GM23248 (cell line): ENCODE measurements at regions not wholly inside any gene's neighbourhood (a gene's known extent, or its start where the extent isn't known, plus 50 kb on each side); places are given as distances from the start of the nearest gene placed in this dataset.

Experiments
- DNase-seq: peaks from one replicate; pipeline ENCODE4 v3.0.0-alpha.2; 2015
- H2AFZ ChIP-seq: fragments of 200-600 bp; sonication (generic); 2 replicates; pipeline ENCODE4 v1.6.1; 2016; ENCODE audit warnings: antibody characterized with exemption
- H3F3A ChIP-seq: fragments of 200-600 bp; sonication (generic); 2 replicates; pipeline ENCODE4 v1.6.1; 2016; ENCODE audit warnings: mild to moderate bottlenecking, antibody characterized with exemption, mixed run types; ENCODE audit not compliant: insufficient read depth
- H3K27ac ChIP-seq: fragments of 200-600 bp; sonication (generic); 2 replicates; pipeline ENCODE4 v1.5.1; 2016; ENCODE audit warnings: mild to moderate bottlenecking
- H3K27me3 ChIP-seq: fragments of 200-600 bp; sonication (generic); replicated peaks from 2 replicates; pipeline ENCODE4 v1.6.1; 2016; ENCODE audit warnings: mild to moderate bottlenecking; ENCODE audit not compliant: insufficient read depth
- H3K36me3 ChIP-seq: fragments of 200-600 bp; sonication (generic); 2 replicates; pipeline ENCODE4 v1.6.1; 2016; ENCODE audit warnings: low read depth, mild to moderate bottlenecking
- H3K4me1 ChIP-seq: fragments of 200-600 bp; sonication (generic); 2 replicates; pipeline ENCODE4 v1.6.1; 2016; ENCODE audit warnings: mild to moderate bottlenecking; ENCODE audit not compliant: insufficient read depth
- H3K4me2 ChIP-seq: fragments of 200-600 bp; sonication (generic); one replicate; pipeline ENCODE4 v1.6.1; 2016; ENCODE audit warnings: mild to moderate bottlenecking; ENCODE audit not compliant: unreplicated experiment
- H3K4me3 ChIP-seq: fragments of 200-600 bp; sonication (generic); 2 replicates; pipeline ENCODE4 v1.5.1; 2016; ENCODE audit warnings: mild to moderate bottlenecking
- H3K79me2 ChIP-seq: fragments of 200-600 bp; sonication (generic); 2 replicates; pipeline ENCODE4 v1.6.1; 2016; ENCODE audit warnings: mild to moderate bottlenecking; ENCODE audit not compliant: insufficient read depth
- H3K9ac ChIP-seq: fragments of 200-600 bp; sonication (generic); 2 replicates; pipeline ENCODE4 v1.6.1; 2016; ENCODE audit warnings: mild to moderate bottlenecking
- H3K9me2 ChIP-seq: fragments of 200-600 bp; sonication (generic); 2 replicates; pipeline ENCODE4 v1.6.1; 2016; ENCODE audit warnings: mixed run types, mild to moderate bottlenecking, moderate library complexity; ENCODE audit not compliant: insufficient read depth
- H3K9me3 ChIP-seq: fragments of 200-600 bp; sonication (generic); one replicate; pipeline ENCODE4 v1.6.1; 2017; ENCODE audit warnings: low read depth
- H4K20me1 ChIP-seq: fragments of 200-600 bp; sonication (generic); 2 replicates; pipeline ENCODE4 v1.6.0; 2016; ENCODE audit not compliant: insufficient read depth
- EZH2 ChIP-seq: fragments of 200-600 bp; sonication (generic); IDR thresholded peaks from 2 replicates; pipeline ENCODE4 v1.6.1; 2018; ENCODE audit warnings: antibody characterized with exemption, mild to moderate bottlenecking; ENCODE audit not compliant: insufficient read depth, poor library complexity, severe bottlenecking
- EZH2phosphoT487 ChIP-seq: fragments of 200-600 bp; sonication (generic); IDR thresholded peaks from 2 replicates; pipeline ENCODE4 v1.6.1; 2018; ENCODE audit warnings: antibody characterized with exemption, moderate library complexity, mild to moderate bottlenecking, low read depth; ENCODE audit not compliant: insufficient read depth
- WGBS, 2 experiments: methylation state at CpG; one replicate each; pipeline ENCODE4 v1.1.6; 2015 to 2017; ENCODE audit warnings: low lambda C conversion rate in 2 of 2, low coverage in 1 of 2; ENCODE audit errors: missing lambda C conversion rate in 2 of 2; 5-methylcytosine and 5-hydroxymethylcytosine counted together
- in situ Hi-C: fragments of 300-500 bp; cut with MboI; formaldehyde crosslinking; loops from 2 replicates; pipeline ENCODE4 v1.15.0; 2020

- Histone ChIP-seq H4K20me1 (no peaks in the 10 kb centered on the region), H3K9me2 (no peaks in the 10 kb centered on the region), H3K4me3 (no peak overlapping the region), H3K27me3 (no peaks in the 10 kb centered on the region), H3K36me3 (no peaks in the 10 kb centered on the region), H3K4me1 (no peaks in the 10 kb centered on the region), H3K4me2 (no peak overlapping the region), H2AFZ (no peak overlapping the region), H3K79me2 (no peaks in the 10 kb centered on the region), H3F3A (no peaks in the 10 kb centered on the region), H3K9me3 (no peaks in the 10 kb centered on the region), H3K9ac (no peak overlapping the region), H3K27ac (no peak overlapping the region)
- TF ChIP-seq EZH2 (no peak), EZH2phosphoT487 (no peak)
- 9 to 14% methylated on average over 7 of the region's 7 CpGs for WGBS, 2 experiments
- DNase-seq: no peak
- in situ Hi-C loops: no loop called here
Observed at GRCh38 chr10:121352231-121352855, 245.9 kb downstream of the FGFR2 start.

- Histone ChIP-seq H3K79me2 (no peaks in the 10 kb centered on the region), H2AFZ (no peak overlapping the region), H3K27me3 (no peaks in the 10 kb centered on the region), H4K20me1 (no peaks in the 10 kb centered on the region), H3K36me3 (no peaks in the 10 kb centered on the region), H3K27ac (no peak overlapping the region), H3K4me3 (no peak overlapping the region), H3K4me1 (no peaks in the 10 kb centered on the region), H3K9ac (no peak overlapping the region), H3K4me2 (no peak overlapping the region), H3K9me3 (no peaks in the 10 kb centered on the region), H3K9me2 (no peaks in the 10 kb centered on the region), H3F3A (no peaks in the 10 kb centered on the region)
- DNase-seq: no peak
- WGBS, 2 experiments: 35 to 38% methylated on average over 6 of the region's 6 CpGs
- TF ChIP-seq EZH2 (no peak), EZH2phosphoT487 (no peak)
- in situ Hi-C loops: no loop called here
Observed at GRCh38 chr10:121355161-121355560, 243.1 kb downstream of the FGFR2 start.

- H3K9me3 ChIP-seq: no peaks in the 10 kb centered on the region
- no peak overlapping the region for H3K4me3 ChIP-seq
- in situ Hi-C loops: no loop called here
- no peaks in the 10 kb centered on the region for H3K4me1 ChIP-seq
- H4K20me1 ChIP-seq: no peaks in the 10 kb centered on the region
- WGBS, 2 experiments: 19 to 29% methylated on average over 2 of the region's 2 CpGs
- TF ChIP-seq EZH2: no peak
- no peak for TF ChIP-seq EZH2phosphoT487
- no peaks in the 10 kb centered on the region for H3K36me3 ChIP-seq
- no peak for DNase-seq
- no peaks in the 10 kb centered on the region for H3K27me3 ChIP-seq
- H3F3A ChIP-seq: no peaks in the 10 kb centered on the region
- H3K9ac ChIP-seq: no peak overlapping the region
- H3K4me2 ChIP-seq: no peak overlapping the region
- H2AFZ ChIP-seq: no peak overlapping the region
- H3K9me2 ChIP-seq: no peaks in the 10 kb centered on the region
- no peak overlapping the region for H3K27ac ChIP-seq
- no peaks in the 10 kb centered on the region for H3K79me2 ChIP-seq
Observed at GRCh38 chr10:121356183-121356582, 242.1 kb downstream of the FGFR2 start.

GRCh38 chr10:121357401-121357800 lies 240.8 kb downstream of the FGFR2 start:
- no peaks in the 10 kb centered on the region for H3K9me3 ChIP-seq
- H3K27me3 ChIP-seq: no peaks in the 10 kb centered on the region
- H2AFZ ChIP-seq: no peak overlapping the region
- in situ Hi-C loops: no loop called here
- H3K27ac ChIP-seq: no peak overlapping the region
- H3K36me3 ChIP-seq: no peaks in the 10 kb centered on the region
- H3K4me1 ChIP-seq: no peaks in the 10 kb centered on the region
- H3K9ac ChIP-seq: no peak overlapping the region
- 4 to 9% methylated on average over 6 of the region's 6 CpGs for WGBS, 2 experiments
- H3K9me2 ChIP-seq: no peaks in the 10 kb centered on the region
- no peaks in the 10 kb centered on the region for H3K79me2 ChIP-seq
- DNase-seq: no peak
- no peak overlapping the region for H3K4me3 ChIP-seq
- H3F3A ChIP-seq: no peaks in the 10 kb centered on the region
- no peaks in the 10 kb centered on the region for H4K20me1 ChIP-seq
- no peak for TF ChIP-seq EZH2phosphoT487
- TF ChIP-seq EZH2: no peak
- no peak overlapping the region for H3K4me2 ChIP-seq

- in situ Hi-C loops: no loop called here
- H3K27me3 ChIP-seq: no peaks in the 10 kb centered on the region
- TF ChIP-seq EZH2 (no peak), EZH2phosphoT487 (no peak)
- H3K27ac ChIP-seq: no peak overlapping the region
- H3K4me2 ChIP-seq: no peak overlapping the region
- no peaks in the 10 kb centered on the region for H3K9me3 ChIP-seq
- no peak overlapping the region for H3K9ac ChIP-seq
- no peaks in the 10 kb centered on the region for H3F3A ChIP-seq
- H3K36me3 ChIP-seq: no peaks in the 10 kb centered on the region
- no peaks in the 10 kb centered on the region for H4K20me1 ChIP-seq
- H3K9me2 ChIP-seq: no peaks in the 10 kb centered on the region
- H3K4me3 ChIP-seq: no peak overlapping the region
- no peaks in the 10 kb centered on the region for H3K4me1 ChIP-seq
- DNase-seq: no peak
- 40 to 47% methylated on average over 5 of the region's 5 CpGs for WGBS, 2 experiments
- H3K79me2 ChIP-seq: no peaks in the 10 kb centered on the region
- no peak overlapping the region for H2AFZ ChIP-seq
Observed at GRCh38 chr10:121362026-121362425, 236.2 kb downstream of the FGFR2 start.
